Neural progenitor cell (in vitro differentiated cells): ENCODE measurements at regions not wholly inside any gene's neighbourhood (a gene's known extent, or its start where the extent isn't known, plus 50 kb on each side); places are given as distances from the start of the nearest gene placed in this dataset.

ENCODE experiments used
- CTCF ChIP-seq: fragments of 200-600 bp; sonication (generic); IDR thresholded peaks from 2 replicates; pipeline ENCODE4 v1.5.1; 2017; ENCODE audit warnings: antibody characterized with exemption, mild to moderate bottlenecking
- EZH2 ChIP-seq: fragments of 200-600 bp; sonication (generic); IDR thresholded peaks from 2 replicates; pipeline ENCODE4 v1.6.1; 2017; ENCODE audit warnings: antibody characterized with exemption, mild to moderate bottlenecking, moderate library complexity

DNA sequence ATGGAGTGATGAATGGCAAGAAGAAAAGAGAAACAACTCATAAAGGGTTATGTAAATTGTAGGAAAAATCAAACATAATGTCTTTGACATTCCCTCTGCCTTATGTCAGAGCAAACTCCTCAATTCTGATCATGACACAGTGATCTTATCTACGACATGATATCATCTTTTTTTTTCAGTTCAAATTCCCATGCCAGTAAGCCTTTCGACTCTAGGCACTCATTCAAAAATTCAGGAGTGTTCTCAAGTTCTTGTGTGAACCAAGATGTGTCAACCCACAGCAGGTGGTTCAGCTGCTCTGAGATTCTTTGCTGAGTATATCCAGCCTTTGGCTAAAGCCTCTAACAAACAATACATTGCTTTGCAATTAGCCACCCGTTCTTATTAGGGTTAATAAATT is 97.1 kb upstream of the ESRRG start:
- TF ChIP-seq CTCF (no peak), EZH2 (no peak)
